CD14-positive monocyte (primary cell): ENCODE measurements at regions not wholly inside any gene's neighbourhood (a gene's known extent, or its start where the extent isn't known, plus 50 kb on each side); places are given as distances from the start of the nearest gene placed in this dataset.

Experiments
- DNase-seq, 3 donors: peaks; one replicate each; pipeline ENCODE4 v3.0.0-alpha.2; 2011 to 2022
- H2AFZ ChIP-seq: 2 replicates; pipeline ENCODE4 v1.6.0; 2012; ENCODE audit warnings: mild to moderate bottlenecking, low read depth, low read length, inconsistent platforms; ENCODE audit not compliant: insufficient read depth, poor library complexity, severe bottlenecking
- H3K27ac ChIP-seq, 2 donors: 1 replicate in 1 of 2; 2 replicates in 1 of 2; pipeline ENCODE4 v1.5.1; 2012 to 2013; ENCODE audit warnings: low read length in 2 of 2, control low read depth in 1 of 2, inconsistent platforms in 1 of 2, low read depth in 1 of 2, mild to moderate bottlenecking in 1 of 2
- H3K27me3 ChIP-seq, 2 donors: one replicate each; pipeline versions ENCODE4 v1.6.0 to v1.6.1; 2011 to 2013; ENCODE audit warnings: low read length in 2 of 2; ENCODE audit not compliant: control insufficient read depth in 2 of 2, insufficient read depth in 2 of 2
- H3K36me3 ChIP-seq, 2 donors: replicated peaks in 1 of 2; 1 replicate in 1 of 2; 2 replicates in 1 of 2; pipeline versions ENCODE4 v1.5.1 to v1.6.1; 2012 to 2013; ENCODE audit warnings: low read length in 2 of 2, control low read depth in 1 of 2, inconsistent platforms in 1 of 2, mild to moderate bottlenecking in 1 of 2; ENCODE audit not compliant: insufficient read depth in 2 of 2, control insufficient read depth in 1 of 2
- H3K4me1 ChIP-seq, 2 donors: 1 replicate in 1 of 2; 2 replicates in 1 of 2; pipeline versions ENCODE4 v1.5.1 to v1.6.1; 2012 to 2013; ENCODE audit warnings: low read length in 2 of 2, control low read depth in 1 of 2, inconsistent platforms in 1 of 2, mild to moderate bottlenecking in 1 of 2, moderate library complexity in 1 of 2; ENCODE audit not compliant: insufficient read depth in 2 of 2, control insufficient read depth in 1 of 2
- H3K4me2 ChIP-seq: replicated peaks from 2 replicates; pipeline ENCODE3; 2012; ENCODE audit warnings: low read length, moderate library complexity, mild to moderate bottlenecking; ENCODE audit not compliant: poor library complexity, severe bottlenecking; ENCODE audit errors: extremely low read depth
- H3K4me3 ChIP-seq, 3 experiments: fragments of 200-600 bp in 1 of 3; sonication (generic) in 1 of 3; replicated peaks in 1 of 3; 1 replicate in 2 of 3; 2 replicates in 1 of 3; pipeline ENCODE4 v1.5.1; 2011 to 2013; ENCODE audit warnings: low read length in 3 of 3, mild to moderate bottlenecking in 3 of 3, control low read depth in 2 of 3, low read depth in 2 of 3, inconsistent platforms in 1 of 3, moderate library complexity in 1 of 3
- H3K79me2 ChIP-seq: 2 replicates; pipeline ENCODE4 v1.6.0; 2012; ENCODE audit warnings: mild to moderate bottlenecking, control low read depth, inconsistent platforms, low read length, moderate library complexity; ENCODE audit not compliant: insufficient read depth
- H3K9ac ChIP-seq: 2 replicates; pipeline ENCODE4 v1.6.0; 2017; ENCODE audit warnings: low read length, mild to moderate bottlenecking; ENCODE audit not compliant: insufficient read depth, poor library complexity, severe bottlenecking
- H3K9me3 ChIP-seq, 2 donors: replicated peaks in 1 of 2; 1 replicate in 1 of 2; 2 replicates in 1 of 2; pipeline versions ENCODE4 v1.5.1 to v1.6.1; 2012 to 2013; ENCODE audit warnings: low read length in 2 of 2, control low read depth in 1 of 2; ENCODE audit not compliant: control insufficient read depth in 1 of 2, insufficient read depth in 1 of 2
- H4K20me1 ChIP-seq: 2 replicates; pipeline ENCODE4 v1.6.0; 2012; ENCODE audit warnings: mild to moderate bottlenecking, low read length, control low read depth, moderate library complexity; ENCODE audit not compliant: insufficient read depth
- H3K27ac Mint-ChIP-seq, 7 donors: one replicate each; pipeline ENCODE4 v1.8.0; 2020; ENCODE audit warnings: mild to moderate bottlenecking in 7 of 7, mixed read lengths in 7 of 7, moderate library complexity in 6 of 7, inconsistent platforms in 2 of 7
- H3K27me3 Mint-ChIP-seq, 3 donors: one replicate each; pipeline ENCODE4 v1.8.0; 2021 to 2022; ENCODE audit warnings: low read depth in 3 of 3, mild to moderate bottlenecking in 3 of 3, mixed read lengths in 3 of 3, moderate library complexity in 3 of 3, inconsistent platforms in 1 of 3
- H3K36me3 Mint-ChIP-seq, 2 donors: one replicate each; pipeline ENCODE4 v1.8.0; 2020; ENCODE audit warnings: mixed read lengths in 2 of 2, inconsistent platforms in 1 of 2, mild to moderate bottlenecking in 1 of 2
- H3K4me1 Mint-ChIP-seq: one replicate; pipeline ENCODE4 v1.8.0; 2020; ENCODE audit warnings: mild to moderate bottlenecking, mixed read lengths
- H3K4me3 Mint-ChIP-seq, 2 donors: one replicate each; pipeline ENCODE4 v1.8.0; 2020; ENCODE audit warnings: mild to moderate bottlenecking in 2 of 2, mixed read lengths in 2 of 2, moderate library complexity in 1 of 2
- H3K9me3 Mint-ChIP-seq, 7 donors: one replicate each; pipeline ENCODE4 v1.8.0; 2020 to 2022; ENCODE audit warnings: mixed read lengths in 7 of 7, mild to moderate bottlenecking in 6 of 7, moderate library complexity in 6 of 7, inconsistent platforms in 2 of 7
- CTCF ChIP-seq: fragments of 200-600 bp; IDR thresholded peaks from one replicate; pipeline ENCODE4 v1.8.0; 2022; ENCODE audit warnings: antibody characterized with exemption, mild to moderate bottlenecking
- WGBS: methylation state at CpG from one replicate; pipeline ENCODE4 v1.1.5; 2013; ENCODE audit warnings: missing lambda C conversion rate; ENCODE audit not compliant: insufficient coverage; 5-methylcytosine and 5-hydroxymethylcytosine counted together
- intact Hi-C, 2 donors: fragments of 100-400 bp; cut with micrococcal nuclease; formaldehyde crosslinking; loops; one replicate each; pipeline versions ENCODE4 v1.15.0 to v1.15.1; 2023

DNA sequence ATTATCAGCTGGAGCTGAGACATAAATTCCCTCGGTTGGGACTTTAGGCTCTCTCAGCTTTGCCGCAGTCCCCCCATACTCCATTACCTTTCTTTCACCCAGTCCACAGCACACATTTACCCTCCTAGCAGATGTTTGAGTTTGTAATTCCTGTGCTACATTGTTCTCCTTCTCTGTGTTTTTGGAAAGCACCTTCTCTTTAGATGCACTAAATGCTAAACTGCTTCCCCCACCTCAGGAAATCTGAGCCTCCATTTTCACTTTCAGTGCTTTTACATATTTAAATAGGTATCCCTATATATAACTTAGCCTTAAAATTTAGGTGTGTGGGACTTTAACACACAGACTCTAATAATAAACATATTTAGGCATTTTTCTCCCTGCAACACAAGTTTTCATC lies 356.9 kb downstream of the NFIB start:
- H2AFZ ChIP-seq: no peak overlapping the region
- no peaks in the 10 kb centered on the region for H3K79me2 ChIP-seq
- TF ChIP-seq CTCF: no peak
- Mint-ChIP-seq H3K27me3 (peaks cover 0 to 3% (median 0%) of the 10 kb centered on the region in 3 donors), H3K4me3 (no peak overlapping the region), H3K4me1 (no peaks in the 10 kb centered on the region), H3K27ac (no peak overlapping the region), H3K9me3 (peaks cover 0 to 2% (median 0%) of the 10 kb centered on the region in 7 donors), H3K36me3 (no peaks in the 10 kb centered on the region)
- no peak for DNase-seq
- no peak overlapping the region for H3K9ac ChIP-seq
- no peak overlapping the region for H3K27ac ChIP-seq
- H3K9me3 ChIP-seq: no peaks in the 10 kb centered on the region
- no peaks in the 10 kb centered on the region for H3K36me3 ChIP-seq
- WGBS: 100% methylated on average over 1 of the region's 2 CpGs
- no peak overlapping the region for H3K4me3 ChIP-seq
- no peaks in the 10 kb centered on the region for H3K4me1 ChIP-seq
- no peak overlapping the region for H3K4me2 ChIP-seq
- H3K27me3 ChIP-seq: no peaks in the 10 kb centered on the region
- H4K20me1 ChIP-seq: no peaks in the 10 kb centered on the region
- intact Hi-C loops: no loop called here

GRCh38 chr9:13956107-13956506 lies 357.8 kb downstream of the NFIB start:
- Histone ChIP-seq H3K4me1 (no peaks in the 10 kb centered on the region), H3K36me3 (no peaks in the 10 kb centered on the region), H3K79me2 (no peaks in the 10 kb centered on the region), H4K20me1 (no peaks in the 10 kb centered on the region), H3K4me2 (no peak overlapping the region), H3K9ac (no peak overlapping the region), H3K27ac (no peak overlapping the region), H2AFZ (no peak overlapping the region), H3K4me3 (no peak overlapping the region), H3K9me3 (no peaks in the 10 kb centered on the region), H3K27me3 (no peaks in the 10 kb centered on the region)
- Mint-ChIP-seq H3K27me3 (peaks cover 0 to 3% (median 0%) of the 10 kb centered on the region in 3 donors), H3K36me3 (no peaks in the 10 kb centered on the region), H3K4me1 (no peaks in the 10 kb centered on the region), H3K27ac (no peak overlapping the region), H3K4me3 (no peak overlapping the region), H3K9me3 (no peaks in the 10 kb centered on the region)
- no peak for DNase-seq
- intact Hi-C loops: no loop called here
- WGBS: no CpG with 5 or more reads among the region's 4 CpGs
- TF ChIP-seq CTCF: no peak
